ENCODE measurements at regions not wholly inside any gene's neighbourhood (a gene's known extent, or its start where the extent isn't known, plus 50 kb on each side); places are given as distances from the start of the nearest gene placed in this dataset.
"Not testable (repeated sequence)": the region's sequence is repeated elsewhere in the genome, so short reads cannot be mapped to it uniquely, and the experiment has no call there.

- no peaks in the 10 kb centered on the region for H3K27me3 ChIP-seq
- no peak overlapping the region for H3K27ac ChIP-seq
- no peak overlapping the region for H3K4me3 ChIP-seq
- no peaks in the 10 kb centered on the region for H3K9me3 ChIP-seq
- H3K36me3 ChIP-seq = no peaks in the 10 kb centered on the region
- TF ChIP-seq CTCF (IDR thresholded peaks at IDR 0.05) = no peak
- H3K4me1 ChIP-seq = no peaks in the 10 kb centered on the region
- DNase-seq (ENCODE audit: low spot score) = no peak
These were observed 57.8 kb upstream of the LYRM9 start for GRCh38 chr17:27950995-27951394.

DNA sequence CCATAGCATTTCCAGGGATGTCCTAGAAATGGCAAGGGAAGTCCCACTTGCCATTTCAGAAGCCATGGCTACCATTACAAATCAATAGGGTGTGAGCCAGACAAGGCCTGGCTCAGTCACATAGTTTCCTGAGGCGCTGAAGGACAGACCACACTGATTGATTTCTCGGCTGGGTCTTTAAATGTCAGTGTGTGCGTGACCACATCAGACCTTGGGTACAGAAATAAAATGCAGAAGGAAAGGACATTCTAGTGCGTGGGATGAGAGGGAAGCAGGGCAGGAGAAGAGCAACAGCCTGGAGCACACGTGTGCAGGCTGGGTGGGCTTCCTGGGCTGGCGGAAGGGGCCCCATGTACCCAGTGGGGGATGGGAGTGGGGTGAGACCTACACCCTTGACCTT, 58.7 kb upstream of the LYRM9 start:
- Histone ChIP-seq H3K9me3 (no peaks in the 10 kb centered on the region), H3K36me3 (no peaks in the 10 kb centered on the region), H3K4me3 (no peak overlapping the region), H3K27me3 (no peaks in the 10 kb centered on the region), H3K4me1 (peaks cover 0 to under 1% of the 10 kb centered on the region in 2 donors), H3K27ac (no peak overlapping the region)
- no peak for DNase-seq (ENCODE audit: low spot score)
- no peak for TF ChIP-seq CTCF (IDR thresholded peaks at IDR 0.05)

DNA sequence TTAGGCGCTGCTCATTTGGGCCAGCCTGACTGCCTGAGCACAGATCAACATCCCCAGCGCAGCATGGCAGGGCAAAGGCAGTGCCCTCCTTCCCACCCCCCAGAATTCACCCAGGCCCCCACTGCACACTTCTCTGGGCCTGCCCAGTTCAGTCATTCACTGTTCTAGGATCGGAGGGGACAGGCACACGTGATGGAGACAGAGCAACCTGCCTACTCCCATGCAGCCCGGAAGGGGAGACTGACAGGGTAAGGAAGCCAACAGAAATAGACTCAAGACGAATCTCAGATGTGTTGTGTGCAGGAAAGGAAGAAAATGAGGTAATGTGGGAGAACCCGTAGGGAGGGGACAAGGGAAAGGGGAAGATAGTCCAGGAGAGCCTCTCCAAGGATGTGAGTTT, 59.2 kb upstream of the LYRM9 start:
- TF ChIP-seq CTCF (IDR thresholded peaks at IDR 0.05) = no peak
- Histone ChIP-seq H3K27me3 (no peaks in the 10 kb centered on the region), H3K36me3 (no peaks in the 10 kb centered on the region), H3K4me3 (no peak overlapping the region), H3K4me1 (peaks cover 0 to 4% of the 10 kb centered on the region in 2 donors), H3K9me3 (no peaks in the 10 kb centered on the region), H3K27ac (no peak overlapping the region)
- no peak for DNase-seq (ENCODE audit: low spot score)

- Histone ChIP-seq H3K9me3 (no peaks in the 10 kb centered on the region), H3K27me3 (no peaks in the 10 kb centered on the region), H3K36me3 (no peaks in the 10 kb centered on the region), H3K4me1 (peaks cover 0 to 4% of the 10 kb centered on the region in 2 donors), H3K27ac (no peak overlapping the region), H3K4me3 (no peak overlapping the region)
- TF ChIP-seq CTCF (IDR thresholded peaks at IDR 0.05) = no peak
- no peak for DNase-seq (ENCODE audit: low spot score)
These were observed 61.7 kb upstream of the LYRM9 start for GRCh38 chr17:27954548-27955495.

- Histone ChIP-seq H3K27ac (no peak overlapping the region), H3K9me3 (no peaks in the 10 kb centered on the region), H3K27me3 (no peaks in the 10 kb centered on the region), H3K4me3 (no peak overlapping the region), H3K36me3 (no peaks in the 10 kb centered on the region), H3K4me1 (peaks cover 0 to 4% of the 10 kb centered on the region in 2 donors)
- no peak for TF ChIP-seq CTCF (IDR thresholded peaks at IDR 0.05)
- DNase-seq (ENCODE audit: low spot score) = no peak
These were observed 63.7 kb upstream of the LYRM9 start for GRCh38 chr17:27956601-27957445.

DNA sequence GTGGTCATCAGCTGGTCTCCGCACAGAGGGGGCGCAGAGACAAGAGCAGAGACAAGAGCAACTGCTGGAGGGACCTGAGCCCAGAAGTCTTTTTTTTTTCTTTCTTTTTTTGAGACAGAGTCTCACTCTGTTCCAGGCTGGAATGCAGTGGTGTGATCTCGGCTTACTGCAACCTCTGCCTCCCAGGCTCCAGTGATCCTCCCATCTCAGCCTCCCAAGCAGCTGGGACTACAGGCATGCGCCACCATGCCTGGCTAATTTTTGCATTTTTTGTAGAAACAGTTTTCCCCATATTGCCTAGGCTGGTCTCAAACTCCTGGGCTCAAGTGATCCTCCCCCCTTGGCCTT, 64.3 kb upstream of the LYRM9 start:
- not testable (repeated sequence) for H3K27ac ChIP-seq; H3K27me3 ChIP-seq; H3K4me3 ChIP-seq; DNase-seq (ENCODE audit: low spot score); H3K9me3 ChIP-seq; H3K4me1 ChIP-seq; H3K36me3 ChIP-seq
